ENCODE measurements at regions not wholly inside any gene's neighbourhood (a gene's known extent, or its start where the extent isn't known, plus 50 kb on each side); places are given as distances from the start of the nearest gene placed in this dataset.

GRCh38 chr13:62246581-62246980, 830.9 kb upstream of the PCDH20 start:
- TF ChIP-seq EZH2 (IDR thresholded peaks at IDR 0.05) (no peak), POLR2AphosphoS5 (IDR thresholded peaks at IDR 0.05; ENCODE audit: borderline replicate concordance, low read depth, low read length) (no peak), FOXP2 (optimal IDR thresholded peaks at IDR 0.05; ENCODE audit: control extremely low read depth, extremely low read length, insufficient read depth) (no peak)
